Activated B cell treated with CpG ODN at 0.5 μM for 24 hours (primary cell): ENCODE measurements at regions not wholly inside any gene's neighbourhood (a gene's known extent, or its start where the extent isn't known, plus 50 kb on each side); places are given as distances from the start of the nearest gene placed in this dataset.

Source experiments
- ATAC-seq: fragments of 200-7000 bp; cut with Tn5 transposase; one replicate; pipeline ENCODE4 v1.10.0; 2021; ENCODE audit warnings: low read depth, mild to moderate bottlenecking, moderate library complexity
- CTCF ChIA-PET: fragments of 350-600 bp; sonication (Branson Sonifier 250); formaldehyde crosslinking; loops from one replicate; lab custom pipeline; 2021; ENCODE audit warnings: antibody characterized with exemption; lab: Charles Lee
- POLR2A ChIA-PET: fragments of 350-600 bp; sonication (Branson Sonifier 250); formaldehyde crosslinking; loops from one replicate; lab custom pipeline; 2021; ENCODE audit warnings: antibody characterized with exemption; lab: Charles Lee
- DNase-seq: peaks from one replicate; pipeline ENCODE4 v3.0.0; 2022
- H3K27ac Mint-ChIP-seq: one replicate; pipeline ENCODE4 v1.8.0; 2020; ENCODE audit warnings: mixed read lengths
- H3K27me3 Mint-ChIP-seq: one replicate; pipeline ENCODE4 v1.8.0; 2021; ENCODE audit warnings: mixed read lengths
- H3K36me3 Mint-ChIP-seq: one replicate; pipeline ENCODE4 v1.8.0; 2021; ENCODE audit warnings: low read depth, mixed read lengths
- H3K4me1 Mint-ChIP-seq: one replicate; pipeline ENCODE4 v1.8.0; 2021; ENCODE audit warnings: mixed read lengths
- H3K4me3 Mint-ChIP-seq: one replicate; pipeline ENCODE4 v1.8.0; 2020; ENCODE audit warnings: mild to moderate bottlenecking, mixed read lengths
- H3K9me3 Mint-ChIP-seq: one replicate; pipeline ENCODE4 v1.8.0; 2020; ENCODE audit warnings: mixed read lengths
- intact Hi-C: fragments of 100-400 bp; cut with micrococcal nuclease; formaldehyde crosslinking; loops from one replicate; pipeline ENCODE4 v1.15.1; 2024
- TF ChIP-seq, protein P1 (sequence below): fragments of 200-600 bp; IDR thresholded peaks from one replicate; pipeline ENCODE4 v1.8.0; 2022; ENCODE audit warnings: antibody characterized with exemption, mild to moderate bottlenecking

DNA sequence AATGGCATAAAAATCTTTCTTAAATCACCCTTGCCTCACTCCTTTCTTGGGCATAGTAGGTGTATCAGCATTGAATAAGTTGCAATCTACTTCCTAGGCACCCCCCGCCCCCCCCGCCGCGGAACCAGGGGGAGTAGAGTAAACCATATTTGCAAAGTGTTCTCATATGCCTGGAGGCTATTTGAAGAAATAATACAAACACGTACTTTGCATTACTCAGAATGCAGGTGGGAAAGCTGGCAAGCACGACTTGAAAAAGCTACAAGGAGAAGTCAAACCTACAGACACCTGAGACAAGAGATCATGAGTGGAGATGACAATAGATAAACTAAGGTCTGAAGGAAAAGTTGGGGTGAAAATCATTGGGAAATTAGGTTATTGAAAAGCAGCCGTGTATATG is 65.6 kb downstream of the POM121L12 start:
- Mint-ChIP-seq H3K36me3 (no peaks in the 10 kb centered on the region), H3K4me1 (no peaks in the 10 kb centered on the region), H3K27me3 (no peaks in the 10 kb centered on the region), H3K9me3 (peaks cover 12% of the 10 kb centered on the region), H3K27ac (no peak overlapping the region), H3K4me3 (no peak overlapping the region)
- ChIA-PET POLR2A (no interaction called here), CTCF (no interaction called here)
- intact Hi-C loops: no loop called here
- TF ChIP-seq, protein P1, sequence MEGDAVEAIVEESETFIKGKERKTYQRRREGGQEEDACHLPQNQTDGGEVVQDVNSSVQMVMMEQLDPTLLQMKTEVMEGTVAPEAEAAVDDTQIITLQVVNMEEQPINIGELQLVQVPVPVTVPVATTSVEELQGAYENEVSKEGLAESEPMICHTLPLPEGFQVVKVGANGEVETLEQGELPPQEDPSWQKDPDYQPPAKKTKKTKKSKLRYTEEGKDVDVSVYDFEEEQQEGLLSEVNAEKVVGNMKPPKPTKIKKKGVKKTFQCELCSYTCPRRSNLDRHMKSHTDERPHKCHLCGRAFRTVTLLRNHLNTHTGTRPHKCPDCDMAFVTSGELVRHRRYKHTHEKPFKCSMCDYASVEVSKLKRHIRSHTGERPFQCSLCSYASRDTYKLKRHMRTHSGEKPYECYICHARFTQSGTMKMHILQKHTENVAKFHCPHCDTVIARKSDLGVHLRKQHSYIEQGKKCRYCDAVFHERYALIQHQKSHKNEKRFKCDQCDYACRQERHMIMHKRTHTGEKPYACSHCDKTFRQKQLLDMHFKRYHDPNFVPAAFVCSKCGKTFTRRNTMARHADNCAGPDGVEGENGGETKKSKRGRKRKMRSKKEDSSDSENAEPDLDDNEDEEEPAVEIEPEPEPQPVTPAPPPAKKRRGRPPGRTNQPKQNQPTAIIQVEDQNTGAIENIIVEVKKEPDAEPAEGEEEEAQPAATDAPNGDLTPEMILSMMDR: no peak
- no peak for ATAC-seq
- DNase-seq: no peak

DNA sequence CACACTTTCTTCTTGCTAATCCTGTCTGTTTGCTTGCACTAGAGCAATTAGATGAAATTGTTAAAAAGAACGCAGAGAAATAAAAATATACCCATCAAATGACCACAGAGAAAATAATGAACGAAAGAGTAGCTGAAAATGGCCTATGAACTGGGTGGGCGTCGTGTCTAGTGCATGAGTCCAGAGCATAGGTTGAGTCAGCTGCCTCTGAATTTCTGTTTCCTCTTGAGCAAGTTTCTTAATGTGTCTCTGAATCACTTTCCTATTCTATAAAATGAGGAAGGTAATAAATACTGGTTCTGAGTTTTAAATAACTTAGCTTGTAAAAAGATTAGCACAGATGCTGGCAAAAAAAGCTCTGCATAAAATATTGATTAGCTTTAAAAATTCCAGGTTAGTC is 75.0 kb downstream of the POM121L12 start:
- no peak for ATAC-seq
- no peaks in the 10 kb centered on the region for H3K4me1 Mint-ChIP-seq
- DNase-seq: no peak
- H3K27me3 Mint-ChIP-seq: no peaks in the 10 kb centered on the region
- no peaks in the 10 kb centered on the region for H3K36me3 Mint-ChIP-seq
- TF ChIP-seq, protein P1: no peak
- H3K4me3 Mint-ChIP-seq: no peak overlapping the region
- CTCF ChIA-PET: no interaction called here
- H3K27ac Mint-ChIP-seq: no peak overlapping the region
- H3K9me3 Mint-ChIP-seq: no peaks in the 10 kb centered on the region
- intact Hi-C loops: no loop called here
- POLR2A ChIA-PET: no interaction called here

DNA sequence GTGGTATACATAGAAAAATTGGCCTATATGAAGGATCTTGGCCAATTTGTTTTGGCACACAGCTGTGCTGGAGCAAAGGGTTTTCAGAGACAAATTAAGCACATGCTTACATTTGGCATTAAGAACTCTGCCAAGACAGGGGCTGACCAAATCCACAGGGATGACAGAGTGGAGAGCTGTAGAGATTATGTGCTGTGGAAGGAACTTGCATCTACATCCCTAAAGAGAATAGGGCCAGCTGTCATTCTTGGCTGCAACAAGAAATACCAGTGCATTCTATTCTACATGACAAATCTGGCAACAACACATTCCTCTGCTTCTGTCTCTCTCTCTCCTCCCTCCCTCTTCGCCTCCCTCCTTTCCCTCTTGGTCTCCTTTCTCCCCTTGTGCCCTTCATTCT is 75.6 kb downstream of the POM121L12 start:
- H3K27me3 Mint-ChIP-seq: no peaks in the 10 kb centered on the region
- no peak overlapping the region for H3K4me3 Mint-ChIP-seq
- ChIA-PET POLR2A (no interaction called here), CTCF (no interaction called here)
- TF ChIP-seq, protein P1: no peak
- intact Hi-C loops: no loop called here
- no peaks in the 10 kb centered on the region for H3K36me3 Mint-ChIP-seq
- no peaks in the 10 kb centered on the region for H3K9me3 Mint-ChIP-seq
- ATAC-seq (no peak), DNase-seq (no peak)
- H3K4me1 Mint-ChIP-seq: no peaks in the 10 kb centered on the region
- no peak overlapping the region for H3K27ac Mint-ChIP-seq

DNA sequence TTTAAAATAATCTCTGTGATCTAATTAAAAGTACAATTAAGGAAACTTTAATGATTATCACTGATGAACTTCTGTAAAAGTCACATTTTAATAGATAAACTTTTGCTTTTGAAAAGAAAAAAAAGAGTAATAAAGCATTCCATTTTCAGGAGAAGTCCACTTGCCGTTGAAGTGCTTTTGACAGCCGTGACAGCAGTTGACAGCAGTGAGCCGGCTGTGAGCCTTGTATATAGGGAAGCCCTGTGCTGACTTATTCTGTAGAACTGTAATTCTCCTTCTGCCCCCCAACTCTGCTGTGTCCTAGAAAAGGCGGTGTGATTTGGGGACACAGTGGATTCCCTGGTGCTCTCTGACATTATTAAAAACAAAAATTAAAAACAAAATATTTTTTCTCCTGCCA is 78.0 kb downstream of the POM121L12 start:
- Mint-ChIP-seq H3K27me3 (no peaks in the 10 kb centered on the region), H3K4me1 (no peaks in the 10 kb centered on the region), H3K9me3 (peaks cover 7% of the 10 kb centered on the region), H3K36me3 (no peaks in the 10 kb centered on the region), H3K4me3 (no peak overlapping the region), H3K27ac (no peak overlapping the region)
- intact Hi-C loops: no loop called here
- ChIA-PET CTCF (no interaction called here), POLR2A (no interaction called here)
- no peak for DNase-seq
- TF ChIP-seq, protein P1: no peak
- no peak for ATAC-seq

DNA sequence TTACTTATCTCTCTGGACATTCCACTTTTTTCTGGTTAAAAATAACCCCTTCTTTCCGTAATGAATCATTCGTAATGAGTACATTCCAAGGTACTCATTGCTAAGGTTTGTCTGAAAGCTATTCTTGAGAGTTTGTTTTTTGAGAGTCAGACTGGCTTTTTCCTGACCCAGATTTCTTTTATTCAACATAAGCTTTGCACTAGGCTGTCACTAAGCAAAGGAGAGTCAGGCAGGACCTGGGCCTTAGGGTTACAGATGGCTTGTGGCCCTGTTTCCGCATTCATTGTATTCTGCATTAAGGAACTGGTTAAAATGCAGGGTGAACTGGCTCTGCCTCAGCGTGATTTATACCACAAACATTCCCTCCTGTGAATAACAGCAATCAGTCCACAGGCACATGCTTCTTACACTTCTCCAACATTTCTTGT is 84.1 kb downstream of the POM121L12 start:
- TF ChIP-seq, protein P1: no peak
- Mint-ChIP-seq H3K4me3 (no peak overlapping the region), H3K27me3 (no peaks in the 10 kb centered on the region), H3K36me3 (no peaks in the 10 kb centered on the region), H3K27ac (no peak overlapping the region), H3K4me1 (no peaks in the 10 kb centered on the region), H3K9me3 (peaks cover 13% of the 10 kb centered on the region)
- ChIA-PET CTCF (no interaction called here), POLR2A (no interaction called here)
- intact Hi-C loops: no loop called here
- ATAC-seq (no peak), DNase-seq (no peak)
